ENCODE measurements at regions not wholly inside any gene's neighbourhood (a gene's known extent, or its start where the extent isn't known, plus 50 kb on each side); places are given as distances from the start of the nearest gene placed in this dataset.
A peak's percentile ranks its signal among the peaks of the same experiment; 100 is the strongest.

DNA sequence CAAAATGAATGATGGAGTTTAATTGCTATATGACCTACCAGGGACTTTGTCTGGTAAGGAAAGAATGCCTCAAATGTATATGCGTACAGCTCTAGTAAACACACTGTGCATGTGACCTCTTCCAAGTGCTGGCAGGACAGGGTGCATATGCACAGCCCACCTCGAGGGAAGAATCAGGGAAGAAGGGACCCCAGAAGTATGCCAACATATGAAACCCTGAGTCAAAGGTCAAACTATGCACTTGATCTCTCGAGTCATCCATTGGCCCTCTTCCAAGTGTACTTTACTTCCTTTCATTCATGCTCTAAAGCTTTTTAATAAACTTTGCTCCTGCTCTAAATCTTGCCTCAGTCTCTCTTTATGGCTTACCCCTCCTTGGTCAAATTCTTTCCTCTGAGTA is 804.6 kb upstream of the COX7C start:
- H2BK120ac ChIP-seq (replicated peaks; ENCODE audit: low read depth, low read length) = peak overlapping the region; percentile 83
- H3K56ac ChIP-seq (replicated peaks; ENCODE audit: insufficient read length, low read depth, low read length) = no peak overlapping the region
- peak overlapping the region; percentile 38; the same call in 1 of the 2 replicates for H2BK5ac ChIP-seq (ENCODE audit: low read depth, low read length)
- H2BK12ac ChIP-seq (ENCODE audit: low read depth, low read length) = peak overlapping the region; percentile 97
- H3K4me1 ChIP-seq (replicated peaks in 1 of 4; ENCODE audit: control insufficient read depth in 3 of 4, insufficient read depth in 4 of 4, low read length in 3 of 4) = peaks cover 0 to 5% (median 3%) of the 10 kb centered on the region in 4 experiments; a peak in 4 of 7 replicates
- whole genome bisulfite sequencing, 2 experiments (ENCODE audit: extremely low coverage in 1 of 2, insufficient coverage in 1 of 2, insufficient read length in 1 of 2, insufficient replicate concordance in 2 of 2, low coverage in 1 of 2, low lambda C conversion rate in 2 of 2, missing lambda C conversion rate in 1 of 2) = 100% methylated on average over 3 of the region's 3 CpGs; no CpG with 5 or more reads in 1 of the 2 experiments
- no peaks in the 10 kb centered on the region for H3K23me2 ChIP-seq (ENCODE audit: low read depth, low read length)
- H4K5ac ChIP-seq (ENCODE audit: insufficient read length, low read depth, low read length) = no peak overlapping the region
- DNase-seq (ENCODE audit: low read depth in 1 of 2, low spot score in 2 of 2) = no peak
- no peaks in the 10 kb centered on the region for H3K27me3 ChIP-seq (replicated peaks in 1 of 4; ENCODE audit: control insufficient read depth in 3 of 4, extremely low read depth in 1 of 4, insufficient read depth in 3 of 4, low read length in 3 of 4)
- no peak overlapping the region for H3K27ac ChIP-seq (ENCODE audit: low read depth, low read length)
- no peak overlapping the region for H3K14ac ChIP-seq (ENCODE audit: insufficient read length)
- FAIRE-seq = no peak
- no peak overlapping the region for H3K9ac ChIP-seq (replicated peaks in 1 of 4; ENCODE audit: extremely low read depth in 1 of 4, low read depth in 3 of 4, low read length in 3 of 4)
- H3K36me3 ChIP-seq (ENCODE audit: control insufficient read depth in 2 of 4, insufficient read depth in 4 of 4, low read length in 3 of 4) = 0 out of 8 replicates have a peak, but pooled peaks cover 0 to 2% (median 0%) of the 10 kb centered on the region in 4 experiments
- H3K23ac ChIP-seq (ENCODE audit: insufficient read length) = no peak overlapping the region
- peak overlapping the region; percentile 65 for H4K91ac ChIP-seq (replicated peaks; ENCODE audit: insufficient read length, low read length)
- no peaks in the 10 kb centered on the region for H3K79me1 ChIP-seq (ENCODE audit: low read depth, low read length)
- no peak overlapping the region for H4K8ac ChIP-seq (ENCODE audit: extremely low read depth, insufficient read depth, low read length)
- 0 out of 2 replicates have a peak overlapping the region, but pooled peaks have one; percentile 56 for H3K18ac ChIP-seq (ENCODE audit: extremely low read depth, low read length)
- peaks cover 2 to 3% of the 10 kb centered on the region in 2 experiments; a peak in 1 of 4 replicates for H3K9me3 ChIP-seq (ENCODE audit: insufficient read depth in 2 of 2, low read depth in 1 of 2, low read length in 1 of 2)
- ChIA-PET POLR2A (ENCODE audit: partially characterized antibody) (no interaction called here), CTCF (ENCODE audit: partially characterized antibody) (no interaction called here)
- no peak overlapping the region for H3K4ac ChIP-seq (replicated peaks; ENCODE audit: insufficient read length, low read depth, low read length)
- H3K79me2 ChIP-seq (ENCODE audit: control insufficient read depth in 1 of 2, insufficient read depth in 2 of 2, low read length in 2 of 2) = no peaks in the 10 kb centered on the region
- no peak overlapping the region for H3K4me3 ChIP-seq (ENCODE audit: extremely low read depth in 1 of 4, insufficient read depth in 2 of 4, low read depth in 3 of 4, low read length in 4 of 4)
- H2BK15ac ChIP-seq (ENCODE audit: low read length) = no peak overlapping the region
- peak overlapping the region; percentile 70 for H2AK5ac ChIP-seq (ENCODE audit: low read depth, low read length)
- no peak overlapping the region for H3K4me2 ChIP-seq (ENCODE audit: insufficient read depth in 1 of 2, low read depth in 2 of 2, low read length in 2 of 2)
- H2BK20ac ChIP-seq (ENCODE audit: low read length) = peak overlapping the region; percentile 87
- H2AFZ ChIP-seq (ENCODE audit: low read length) = no peak overlapping the region
- no peaks in the 10 kb centered on the region for H4K20me1 ChIP-seq (replicated peaks in 1 of 2; ENCODE audit: control insufficient read depth in 1 of 2, insufficient read depth in 2 of 2, low read length in 2 of 2)
- no peak for TF ChIP-seq FOSL1 (IDR thresholded peaks at IDR 0.05; ENCODE audit: insufficient read depth, low read depth, low read length)
- TF ChIP-seq POLR2AphosphoS5 (IDR thresholded peaks at IDR 0.05; ENCODE audit: low read depth, low read length) = no peak
- no peak for TF ChIP-seq SP1 (IDR thresholded peaks at IDR 0.05; ENCODE audit: low read depth, low read length)

Data from H1 (cell line).